ENCODE measurements at regions not wholly inside any gene's neighbourhood (a gene's known extent, or its start where the extent isn't known, plus 50 kb on each side); places are given as distances from the start of the nearest gene placed in this dataset.

GRCh38 chr9:120319452-120319851 lies 260.5 kb downstream of the CDK5RAP2 start:
- Histone ChIP-seq H3K27ac (no peak overlapping the region), H3K4me3 (no peak overlapping the region)
- intact Hi-C loops (cut with DNase I): no loop called here

GRCh38 chr9:120315154-120315553 lies 264.8 kb downstream of the CDK5RAP2 start:
- no peaks in the 10 kb centered on the region for H3K27me3 ChIP-seq
- intact Hi-C loops (cut with DNase I): no loop called here
- H3K27ac ChIP-seq: no peak overlapping the region

More at GRCh38 chr9:120319452-120319851, 260.5 kb downstream of the CDK5RAP2 start:
- Histone ChIP-seq H3K9me3 (no peaks in the 10 kb centered on the region), H3K27me3 (no peaks in the 10 kb centered on the region), H3K36me3 (no peaks in the 10 kb centered on the region), H3K4me1 (no peaks in the 10 kb centered on the region)
- TF ChIP-seq, protein P1, sequence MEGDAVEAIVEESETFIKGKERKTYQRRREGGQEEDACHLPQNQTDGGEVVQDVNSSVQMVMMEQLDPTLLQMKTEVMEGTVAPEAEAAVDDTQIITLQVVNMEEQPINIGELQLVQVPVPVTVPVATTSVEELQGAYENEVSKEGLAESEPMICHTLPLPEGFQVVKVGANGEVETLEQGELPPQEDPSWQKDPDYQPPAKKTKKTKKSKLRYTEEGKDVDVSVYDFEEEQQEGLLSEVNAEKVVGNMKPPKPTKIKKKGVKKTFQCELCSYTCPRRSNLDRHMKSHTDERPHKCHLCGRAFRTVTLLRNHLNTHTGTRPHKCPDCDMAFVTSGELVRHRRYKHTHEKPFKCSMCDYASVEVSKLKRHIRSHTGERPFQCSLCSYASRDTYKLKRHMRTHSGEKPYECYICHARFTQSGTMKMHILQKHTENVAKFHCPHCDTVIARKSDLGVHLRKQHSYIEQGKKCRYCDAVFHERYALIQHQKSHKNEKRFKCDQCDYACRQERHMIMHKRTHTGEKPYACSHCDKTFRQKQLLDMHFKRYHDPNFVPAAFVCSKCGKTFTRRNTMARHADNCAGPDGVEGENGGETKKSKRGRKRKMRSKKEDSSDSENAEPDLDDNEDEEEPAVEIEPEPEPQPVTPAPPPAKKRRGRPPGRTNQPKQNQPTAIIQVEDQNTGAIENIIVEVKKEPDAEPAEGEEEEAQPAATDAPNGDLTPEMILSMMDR (IDR thresholded peaks at IDR 0.05): no peak
- no peak for DNase-seq (ENCODE audit: low spot score in 2 of 2)

DNA sequence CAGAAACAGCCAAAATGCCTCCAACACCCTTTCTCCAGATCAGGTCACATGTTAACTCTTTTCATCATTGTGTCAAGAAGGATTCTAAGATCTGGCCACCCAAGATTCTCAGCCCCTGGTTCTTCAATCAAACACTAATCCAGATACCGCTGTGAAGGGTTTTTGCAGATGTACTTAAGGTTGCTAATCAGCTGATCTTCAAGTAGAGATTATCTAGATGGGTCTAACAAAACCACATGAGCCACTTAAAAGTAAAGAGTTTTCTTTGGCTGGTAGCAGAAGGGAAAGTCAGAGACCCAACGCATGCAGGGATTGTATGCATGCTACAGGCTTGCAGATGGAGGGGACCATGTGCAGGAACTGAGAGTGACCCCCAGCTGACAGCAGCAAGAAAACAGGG lies 267.9 kb downstream of the CDK5RAP2 start:
- TF ChIP-seq, protein P1 (IDR thresholded peaks at IDR 0.05): no peak
- H3K9me3 ChIP-seq: peaks cover 4 to 7% of the 10 kb centered on the region in 2 donors
- DNase-seq (ENCODE audit: low spot score in 2 of 2): no peak
- intact Hi-C loops (cut with DNase I): no loop called here
- H3K4me3 ChIP-seq: no peak overlapping the region
- no peaks in the 10 kb centered on the region for H3K36me3 ChIP-seq
- no peak overlapping the region for H3K27ac ChIP-seq
- H3K4me1 ChIP-seq: no peaks in the 10 kb centered on the region
- no peaks in the 10 kb centered on the region for H3K27me3 ChIP-seq

More at GRCh38 chr9:120315154-120315553, 264.8 kb downstream of the CDK5RAP2 start:
- peaks cover 4 to 7% of the 10 kb centered on the region in 2 donors for H3K9me3 ChIP-seq
- no peak overlapping the region for H3K4me3 ChIP-seq
- TF ChIP-seq, protein P1 (IDR thresholded peaks at IDR 0.05): no peak
- H3K4me1 ChIP-seq: no peaks in the 10 kb centered on the region
- H3K36me3 ChIP-seq: no peaks in the 10 kb centered on the region
- no peak for DNase-seq (ENCODE audit: low spot score in 2 of 2)

DNA sequence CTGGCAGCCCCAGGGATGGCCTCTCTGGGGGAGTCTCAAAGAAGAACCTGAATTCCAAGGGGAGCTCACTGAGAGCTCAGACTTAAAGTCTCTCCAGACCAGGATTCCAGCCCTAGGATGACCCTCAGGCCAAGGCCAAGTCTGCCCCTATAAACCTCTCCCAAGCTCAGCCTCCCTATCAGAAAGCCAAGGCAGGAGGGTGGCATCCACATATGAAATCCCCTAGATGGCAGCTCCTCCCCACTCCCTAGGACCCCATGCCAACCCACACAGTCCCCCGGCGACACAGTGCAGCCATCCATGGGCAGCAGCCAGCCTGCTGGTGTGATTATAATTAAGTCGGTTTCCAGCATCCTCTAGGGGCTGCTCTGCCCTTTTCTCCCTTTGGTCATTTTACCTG lies 269.9 kb downstream of the CDK5RAP2 start:
- H3K27me3 ChIP-seq: no peaks in the 10 kb centered on the region
- intact Hi-C loops (cut with DNase I): no loop called here
- H3K27ac ChIP-seq: no peak overlapping the region
- no peaks in the 10 kb centered on the region for H3K36me3 ChIP-seq
- DNase-seq (ENCODE audit: low spot score in 2 of 2): no peak
- TF ChIP-seq, protein P1 (IDR thresholded peaks at IDR 0.05): no peak
- H3K4me3 ChIP-seq: no peak overlapping the region
- peaks cover 4 to 7% of the 10 kb centered on the region in 2 donors for H3K9me3 ChIP-seq
- H3K4me1 ChIP-seq: no peaks in the 10 kb centered on the region

- no peak overlapping the region for H3K27ac ChIP-seq
Measured at GRCh38 chr9:120308495-120308894, 271.5 kb downstream of the CDK5RAP2 start.

More at GRCh38 chr9:120308495-120308894, 271.5 kb downstream of the CDK5RAP2 start:
- H3K27me3 ChIP-seq: no peaks in the 10 kb centered on the region
- H3K4me3 ChIP-seq: no peak overlapping the region
- H3K9me3 ChIP-seq: no peaks in the 10 kb centered on the region
- no peaks in the 10 kb centered on the region for H3K4me1 ChIP-seq
- intact Hi-C loops (cut with DNase I): no loop called here
- no peak for DNase-seq (ENCODE audit: low spot score in 2 of 2)
- TF ChIP-seq, protein P1 (IDR thresholded peaks at IDR 0.05): no peak
- H3K36me3 ChIP-seq: no peaks in the 10 kb centered on the region

Data from ascending aorta (tissue), 2 donors.